GM21825 (cell line): ENCODE measurements at regions not wholly inside any gene's neighbourhood (a gene's known extent, or its start where the extent isn't known, plus 50 kb on each side); places are given as distances from the start of the nearest gene placed in this dataset.

ENCODE experiments used
- ATAC-seq: cut with Tn5 transposase; IDR thresholded peaks from one replicate; pipeline ENCODE4 v1.9.1; 2021; ENCODE audit warnings: mild to moderate bottlenecking, moderate library complexity; ENCODE audit not compliant: unreplicated experiment

DNA sequence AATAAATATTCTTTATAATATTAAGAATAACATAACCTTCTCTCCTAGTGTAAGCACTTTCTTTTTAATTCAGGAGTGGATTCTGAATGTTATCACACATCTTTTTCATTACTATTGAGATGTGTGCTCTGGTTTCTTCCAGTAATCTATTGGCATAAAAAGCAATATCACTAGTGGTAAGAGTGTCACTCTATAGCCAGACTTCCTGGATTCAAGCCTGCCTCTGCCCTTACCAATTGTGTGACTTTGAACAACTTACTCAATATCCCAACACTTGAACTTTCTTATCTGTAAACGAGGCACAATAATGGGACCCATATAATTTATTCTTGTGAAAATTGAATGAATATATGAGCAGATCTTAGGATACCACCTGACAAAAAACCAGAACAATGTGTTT lies 71.0 kb downstream of the SEM1 start:
- ATAC-seq = no peak

DNA sequence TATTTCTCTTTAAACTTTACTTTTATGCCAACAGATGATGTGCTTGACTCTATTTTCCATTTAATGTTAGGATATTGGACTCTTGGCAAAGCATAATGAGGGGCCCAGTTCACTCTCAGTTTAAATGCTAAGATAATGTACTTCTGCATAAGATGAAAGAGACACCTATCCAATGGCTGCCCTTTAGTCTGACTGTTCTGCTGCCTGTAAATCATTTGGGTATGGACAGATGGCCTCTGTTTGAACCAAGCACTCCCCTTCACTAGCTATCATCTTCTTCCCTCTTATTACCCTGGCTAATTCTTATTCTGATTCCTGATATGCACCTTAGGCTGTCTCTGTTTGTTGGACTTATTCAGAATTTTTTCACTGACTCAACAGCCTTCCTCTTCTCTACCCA lies 72.1 kb downstream of the SEM1 start:
- ATAC-seq = no peak

DNA sequence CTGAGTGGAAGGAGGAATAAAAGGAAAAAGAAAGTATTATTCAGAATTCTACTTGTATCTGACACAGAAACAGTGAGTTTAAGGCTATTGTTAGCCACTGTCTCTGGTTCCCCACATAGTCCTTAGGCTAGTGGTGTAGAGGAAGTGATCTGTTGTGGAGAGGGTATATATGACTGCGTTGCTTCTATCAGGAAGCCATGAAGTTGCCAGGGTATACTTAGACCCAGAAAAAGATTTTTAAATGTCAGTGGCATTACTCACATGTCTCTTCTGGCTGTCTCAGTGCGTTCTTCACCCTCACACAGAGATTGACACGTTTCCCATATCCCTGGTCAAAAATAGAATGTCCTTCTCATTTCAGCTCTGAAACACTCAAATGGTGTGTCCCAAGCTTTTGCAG lies 72.7 kb downstream of the SEM1 start:
- ATAC-seq = no peak

DNA sequence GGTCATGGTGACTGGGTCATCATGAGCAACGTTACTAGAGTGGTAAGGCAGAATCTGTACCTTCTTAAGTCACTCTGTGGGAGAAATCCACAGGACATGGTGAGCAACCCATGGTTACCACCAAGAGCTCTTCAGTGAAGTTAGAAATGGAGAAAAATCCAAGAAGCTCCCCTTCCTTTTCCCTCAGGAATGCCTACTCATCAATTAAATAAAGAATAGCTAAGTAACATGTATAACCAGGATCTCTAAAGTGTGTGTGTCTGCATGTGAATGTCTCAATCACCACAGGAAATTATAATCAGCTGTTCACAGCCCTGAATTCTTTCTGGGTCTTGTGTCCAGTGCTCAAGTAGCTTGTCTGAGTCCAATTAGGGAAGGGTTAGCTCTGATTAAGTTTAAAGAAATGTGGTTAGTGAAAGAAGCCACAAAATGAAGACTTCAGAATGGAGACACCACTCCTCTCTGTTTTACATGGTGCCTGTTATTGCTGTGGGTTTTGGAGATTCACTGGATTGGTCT lies 73.2 kb downstream of the SEM1 start:
- no peak for ATAC-seq

DNA sequence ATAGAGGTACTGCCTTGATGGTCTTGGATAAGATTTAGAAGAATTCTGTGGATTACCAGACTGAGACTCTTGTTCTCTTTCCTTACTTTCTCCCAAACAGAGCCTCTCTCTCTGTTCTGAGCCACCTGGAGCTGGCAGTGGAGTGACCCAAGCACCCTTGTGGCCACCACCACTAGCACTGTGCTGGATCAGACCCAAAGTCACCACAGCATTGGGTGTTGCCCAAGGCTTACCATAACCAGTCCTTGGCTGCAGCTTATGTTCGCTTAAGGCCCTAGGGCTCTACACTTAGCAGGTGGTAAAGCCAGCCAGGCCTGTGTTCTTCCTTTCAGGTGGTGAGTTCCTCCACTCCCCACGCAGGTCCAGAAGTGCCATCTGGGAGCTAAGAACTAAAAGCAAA lies 79.8 kb downstream of the SEM1 start:
- no peak for ATAC-seq

DNA sequence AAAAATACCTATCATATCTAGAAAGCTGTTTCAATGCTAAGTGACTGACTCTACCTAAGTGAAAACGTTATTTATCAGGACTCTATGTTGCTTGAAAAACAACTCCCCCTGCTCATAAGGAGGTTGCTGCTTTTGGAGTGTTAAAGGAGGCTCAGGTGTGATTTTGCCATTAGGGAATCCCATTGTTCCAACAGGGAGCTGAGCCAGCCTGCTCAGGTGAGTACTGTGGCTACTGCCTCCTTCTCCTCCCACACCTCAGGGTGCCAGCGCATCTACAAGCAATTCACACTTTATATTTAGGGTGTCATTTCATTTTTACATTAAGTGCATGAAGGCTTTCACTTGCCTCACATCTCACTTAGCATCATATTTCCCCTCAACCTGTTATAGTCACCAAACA lies 84.7 kb downstream of the SEM1 start:
- no peak for ATAC-seq

DNA sequence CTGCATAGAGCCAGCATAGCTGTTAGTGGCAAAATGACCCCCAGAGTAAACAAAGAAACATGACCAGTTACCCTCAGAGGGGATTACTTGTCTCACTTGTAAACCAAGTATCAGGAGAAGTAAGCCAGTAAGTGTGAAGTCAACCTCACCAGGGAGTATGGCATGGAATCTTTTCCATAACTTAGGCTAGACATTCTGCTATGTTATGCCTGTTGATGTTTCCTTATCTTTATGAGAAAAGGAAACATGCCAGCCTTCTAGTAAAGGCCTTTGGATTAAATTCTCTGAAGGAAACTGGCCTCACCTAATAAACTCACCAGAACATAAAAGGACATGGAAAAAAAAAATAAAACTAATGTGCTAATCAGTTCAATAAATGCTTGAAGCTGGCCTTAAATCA lies 87.7 kb downstream of the SEM1 start:
- ATAC-seq = no peak

DNA sequence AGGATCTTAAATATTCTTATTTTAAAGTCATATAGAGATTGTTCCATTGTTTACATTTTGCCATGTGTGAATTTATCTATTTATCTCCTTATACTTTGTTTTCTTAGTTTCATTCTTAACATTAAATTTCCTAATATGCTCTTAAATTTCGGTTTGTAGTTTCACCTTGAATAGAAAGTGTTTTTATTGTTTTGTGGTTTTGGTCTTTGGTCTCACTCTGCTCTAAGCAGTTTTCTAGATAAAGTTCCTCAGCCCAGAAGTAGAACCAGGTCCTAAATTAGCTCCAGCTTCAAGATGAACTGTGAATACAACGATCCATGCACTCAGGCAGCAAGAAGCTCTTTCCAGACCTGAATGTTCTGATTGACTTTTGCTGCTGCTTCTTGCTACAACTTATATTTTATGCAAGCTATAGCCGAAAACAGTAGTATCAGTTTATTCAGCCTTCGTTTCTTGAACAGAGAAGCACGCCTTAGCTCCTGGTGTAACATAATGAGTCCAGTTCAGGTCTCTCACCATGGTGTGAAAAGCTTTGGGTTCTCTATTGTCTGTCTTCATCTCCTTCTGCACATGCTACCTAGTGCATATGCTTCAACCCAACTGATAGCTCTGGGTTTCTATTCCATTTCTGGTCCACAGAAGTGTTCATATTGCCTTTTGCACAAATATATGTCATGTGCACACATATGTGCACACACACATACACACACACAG lies 95.3 kb downstream of the SEM1 start:
- ATAC-seq = no peak

DNA sequence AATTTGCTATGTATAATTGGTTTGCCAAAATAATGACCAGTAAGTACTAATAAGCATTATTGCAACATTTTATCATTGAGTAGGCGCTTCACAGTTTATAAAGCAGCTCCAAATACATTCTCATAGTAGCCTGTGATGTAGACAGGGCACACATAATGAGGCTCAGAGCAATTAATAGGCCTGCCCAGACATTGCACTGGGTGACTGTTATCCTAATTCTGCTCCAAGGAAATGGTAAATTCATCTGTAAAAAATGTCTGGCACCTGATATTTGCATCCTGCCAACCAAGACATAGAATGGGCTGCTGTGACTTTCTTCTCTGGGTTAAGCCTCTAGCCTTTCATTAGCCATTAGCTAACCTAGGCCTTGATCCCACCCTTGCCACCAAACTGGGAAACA lies 97.6 kb downstream of the SEM1 start:
- no peak for ATAC-seq

DNA sequence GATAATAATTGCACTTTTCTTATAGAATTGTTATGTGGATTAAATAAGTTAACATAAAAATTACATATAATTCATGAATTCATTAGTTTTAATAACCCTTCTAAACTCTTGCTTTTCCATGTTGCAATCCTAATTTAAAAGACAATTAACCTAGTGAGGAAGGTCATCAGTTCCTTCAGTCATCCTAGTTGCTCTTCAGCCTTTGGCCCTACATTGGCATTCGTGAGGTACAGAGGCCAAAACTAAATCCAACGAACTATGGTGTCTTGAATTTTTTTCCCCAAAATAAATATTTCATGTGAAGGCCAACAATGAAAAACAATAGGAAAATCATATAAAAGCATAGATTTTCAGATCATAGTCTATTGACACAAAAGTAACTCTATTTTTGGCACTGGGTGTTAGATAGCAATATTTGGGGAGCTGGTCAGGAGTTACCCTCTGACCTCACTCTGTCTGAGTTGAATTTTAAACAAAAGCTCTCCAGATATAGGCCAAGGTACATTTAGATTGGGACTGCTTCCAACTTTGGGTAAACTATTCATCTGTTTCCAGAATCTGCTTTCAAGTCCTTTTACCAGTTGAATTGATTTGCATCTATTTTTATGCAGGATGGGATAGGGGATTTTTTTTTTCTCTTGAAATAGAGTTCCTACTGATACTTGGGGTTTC lies 104.5 kb downstream of the SEM1 start:
- ATAC-seq = no peak

DNA sequence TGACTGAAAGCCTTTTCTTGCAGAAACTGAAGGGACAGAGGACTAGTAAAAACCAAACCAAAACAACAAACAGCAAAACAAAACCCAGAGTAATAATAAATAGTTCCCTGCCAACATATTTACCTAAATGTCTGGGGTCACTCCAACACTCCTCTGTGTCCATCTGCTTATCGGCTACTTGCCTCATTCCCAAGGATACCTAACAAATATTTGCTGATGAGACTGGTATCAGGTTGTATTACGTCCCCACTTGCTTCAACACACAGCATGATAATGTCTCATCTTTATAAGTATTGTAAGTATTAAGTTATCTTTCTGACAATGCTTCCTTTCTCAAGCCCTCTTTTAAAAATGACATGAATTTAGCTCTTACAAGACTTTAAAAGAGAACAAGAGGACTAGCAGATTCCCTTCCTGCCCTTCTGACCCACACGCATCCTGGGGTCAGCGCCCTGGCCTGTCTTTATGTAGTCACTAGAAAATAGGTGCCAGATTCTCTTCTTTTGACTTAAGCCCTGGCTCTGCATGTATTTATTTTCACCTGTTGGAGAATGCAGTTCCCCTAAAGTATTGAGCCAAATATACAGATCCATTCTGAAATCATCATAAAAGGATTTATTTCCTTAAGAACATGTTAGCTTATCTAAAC lies 110.2 kb downstream of the SEM1 start:
- no peak for ATAC-seq

DNA sequence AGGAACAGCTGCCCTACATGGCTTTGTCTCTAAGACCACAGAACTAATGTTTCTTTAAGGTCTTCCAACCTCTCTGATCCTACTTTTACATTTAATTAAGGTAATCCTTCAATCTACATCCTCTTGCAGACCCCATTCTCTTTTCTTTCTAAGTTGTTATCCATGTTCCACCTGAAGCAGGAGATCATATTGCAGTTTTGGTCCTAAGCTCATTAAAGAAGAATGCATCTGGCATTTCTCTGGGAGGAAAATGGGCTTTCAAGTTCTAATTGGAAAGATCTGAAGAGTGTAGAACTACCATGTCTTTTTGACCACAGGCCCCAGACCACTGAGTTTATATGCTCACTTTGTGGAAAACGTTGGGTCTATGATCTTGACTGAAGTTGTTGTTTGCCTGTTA lies 111.2 kb downstream of the SEM1 start:
- ATAC-seq = no peak

DNA sequence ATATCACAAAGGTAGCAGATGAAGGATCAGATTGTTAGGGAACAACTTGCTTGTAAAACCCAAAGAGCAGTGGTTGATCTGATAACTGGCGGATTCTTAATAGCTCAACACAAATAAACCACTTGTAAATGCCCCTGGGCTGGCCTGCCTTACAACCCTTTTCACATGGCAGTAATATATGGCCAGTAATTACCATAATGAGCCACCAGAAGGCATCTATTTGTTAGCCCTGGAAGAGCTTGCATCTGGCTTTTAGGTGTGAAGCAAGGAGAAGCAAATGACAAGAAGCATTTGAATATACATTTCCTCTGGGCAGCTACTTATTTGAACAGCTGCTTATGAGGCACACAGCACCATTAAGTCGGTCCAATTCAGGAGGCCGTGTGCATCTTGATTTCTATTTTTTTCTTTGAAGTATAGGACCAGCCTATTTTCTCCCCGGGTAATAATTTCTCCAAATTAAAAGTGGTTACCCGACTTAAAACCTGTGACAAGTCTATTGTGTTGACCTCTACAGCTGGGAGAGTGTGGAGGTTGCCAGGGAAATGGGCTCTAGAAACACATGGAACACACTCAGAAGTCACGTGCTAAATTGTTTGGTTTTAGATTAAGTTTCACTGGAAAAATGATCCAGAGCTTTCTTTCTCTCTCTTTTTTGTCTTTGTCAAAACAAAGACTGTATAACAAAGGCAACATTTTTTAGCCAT lies 113.4 kb downstream of the SEM1 start:
- ATAC-seq = no peak

DNA sequence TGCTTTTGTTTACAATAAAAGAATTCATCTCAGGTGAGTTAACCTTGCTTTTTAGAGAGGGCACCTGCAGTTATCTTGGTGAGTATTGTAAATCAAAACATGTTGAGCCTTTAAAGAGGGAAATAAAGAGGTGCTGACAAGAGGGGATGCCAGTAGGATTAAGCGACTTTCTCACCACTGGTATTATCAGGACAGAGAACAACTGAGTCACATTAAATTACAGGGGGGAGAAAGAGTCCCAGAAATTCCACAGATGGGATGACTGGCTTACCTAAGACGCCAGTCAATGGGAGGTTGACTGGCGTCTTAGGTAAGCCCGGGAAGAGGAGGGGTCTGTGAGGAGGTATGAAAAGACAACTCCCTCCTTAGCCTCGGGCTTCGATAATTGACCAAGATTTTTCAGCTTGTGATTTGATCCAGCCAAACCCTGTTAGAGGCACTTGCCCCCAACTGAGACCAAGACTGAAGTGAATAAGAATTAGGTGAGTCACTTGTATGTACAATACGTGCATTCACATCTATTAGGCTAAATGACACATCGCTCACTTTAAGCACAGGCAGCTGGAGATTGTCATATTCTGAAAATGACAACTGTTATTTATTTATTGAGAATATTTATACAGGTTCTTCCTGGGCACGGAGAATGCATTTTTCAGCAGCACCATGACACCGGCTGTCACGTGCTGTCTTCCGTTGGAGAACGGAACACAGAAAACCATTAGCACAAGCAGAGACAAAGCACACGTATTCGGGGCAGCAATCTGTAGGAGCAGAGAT lies 117.6 kb downstream of the SEM1 start:
- no peak for ATAC-seq

DNA sequence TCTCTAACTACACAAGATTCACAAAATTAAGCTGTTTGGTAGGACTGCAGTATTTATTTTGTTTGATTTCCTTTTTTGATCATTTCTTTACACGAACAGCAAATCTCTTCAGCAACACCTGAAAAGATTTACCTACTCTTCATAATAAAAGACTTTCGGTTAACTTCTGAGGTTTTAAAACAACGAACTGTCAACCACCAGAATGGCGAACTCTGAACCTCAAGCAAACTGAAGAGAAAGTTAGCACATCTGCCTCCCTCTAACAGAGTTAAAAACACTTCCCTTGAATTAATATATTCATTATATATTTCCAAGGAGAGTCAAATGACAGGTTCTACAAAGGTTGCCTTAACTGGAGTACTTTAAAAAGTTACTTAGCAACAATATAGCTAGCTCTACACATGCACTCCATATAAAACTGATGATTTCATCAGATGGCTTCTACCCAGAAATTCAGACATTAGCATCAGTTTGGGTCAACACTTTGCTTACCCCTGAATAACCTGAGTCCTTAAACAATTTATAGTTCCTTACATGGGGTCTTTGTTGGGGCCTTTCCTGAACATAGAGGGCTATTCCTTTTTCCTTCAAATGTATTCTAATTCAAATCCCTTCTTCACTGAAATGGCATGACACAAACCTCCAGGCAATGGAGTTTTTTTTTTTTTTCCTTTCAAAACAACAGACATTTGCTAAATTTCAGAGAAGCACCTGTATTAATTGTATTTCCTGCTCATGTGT lies 118.3 kb downstream of the SEM1 start:
- no peak for ATAC-seq

DNA sequence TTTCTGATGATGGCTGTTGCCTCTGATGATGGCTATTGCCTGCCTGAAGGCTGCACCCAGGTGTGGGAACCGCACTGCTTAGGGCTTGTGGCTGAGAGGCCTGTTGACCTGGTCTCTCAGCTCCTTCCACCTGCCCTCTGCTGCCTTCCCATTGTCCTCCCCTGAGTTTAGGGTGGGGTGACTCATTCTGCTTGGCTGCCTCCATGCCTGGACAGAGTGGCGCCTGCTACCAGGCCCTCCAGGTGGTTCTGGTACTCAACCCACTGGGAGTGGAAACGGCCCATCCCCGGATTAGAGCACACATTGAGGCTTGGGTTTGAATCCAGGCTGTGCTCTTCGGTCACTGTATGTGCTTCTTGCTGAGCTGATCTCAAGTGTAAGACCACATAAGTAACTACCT lies 120.6 kb downstream of the SEM1 start:
- no peak for ATAC-seq

DNA sequence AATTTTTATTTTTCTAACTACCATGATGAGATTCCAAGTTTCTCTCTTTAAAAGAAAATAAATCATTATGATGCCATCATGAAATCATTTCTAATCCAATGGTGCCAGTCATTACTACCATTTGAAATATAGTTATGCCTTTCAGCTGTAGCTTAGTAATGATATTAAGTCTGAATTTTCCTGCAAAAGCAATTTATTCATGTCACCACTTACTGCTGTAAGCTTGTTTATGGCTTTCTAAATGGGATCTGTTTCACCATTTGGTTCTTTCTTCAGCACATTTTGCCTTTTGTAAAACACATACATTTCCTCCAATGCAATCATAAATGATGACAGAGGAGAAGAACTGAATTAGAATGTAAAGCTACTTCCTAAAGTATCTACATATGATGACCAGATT lies 130.5 kb downstream of the SEM1 start:
- ATAC-seq = no peak

DNA sequence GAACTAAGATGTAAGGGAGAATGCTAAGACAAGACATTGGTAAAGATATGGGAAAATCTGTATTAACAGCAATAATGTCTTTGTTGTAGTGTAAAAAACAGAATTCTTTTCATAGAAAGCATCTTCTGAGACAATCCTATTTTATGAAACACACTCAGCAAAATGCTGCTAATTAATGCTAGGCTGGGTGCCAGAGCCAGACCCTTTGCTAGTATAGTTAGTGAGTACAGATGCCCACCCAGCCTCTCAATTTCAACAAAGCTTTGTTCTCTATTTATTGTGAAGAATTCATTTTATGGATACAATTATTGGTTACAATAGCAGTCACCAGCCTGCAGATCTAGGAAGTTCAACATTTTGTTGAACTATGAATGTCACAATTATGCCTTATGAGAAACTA lies 131.0 kb downstream of the SEM1 start:
- no peak for ATAC-seq

DNA sequence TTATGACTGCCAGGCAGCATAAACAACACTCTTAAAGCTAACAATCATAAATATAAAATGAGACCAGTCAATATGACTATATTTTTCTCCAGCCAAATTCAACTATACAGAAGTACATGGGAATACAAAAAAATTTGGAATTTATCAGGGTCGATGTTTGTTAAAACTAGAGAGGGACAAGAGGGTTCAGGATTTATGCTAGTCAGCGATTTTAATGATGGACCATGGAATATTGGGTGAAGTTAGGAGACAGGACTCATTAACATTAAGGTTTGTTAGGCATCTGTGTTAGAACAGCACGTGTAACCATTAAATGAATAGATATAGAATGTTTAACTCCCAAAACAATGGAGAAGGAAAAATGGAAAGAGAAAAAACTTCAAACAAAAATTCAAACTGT lies 146.2 kb downstream of the SEM1 start:
- no peak for ATAC-seq

DNA sequence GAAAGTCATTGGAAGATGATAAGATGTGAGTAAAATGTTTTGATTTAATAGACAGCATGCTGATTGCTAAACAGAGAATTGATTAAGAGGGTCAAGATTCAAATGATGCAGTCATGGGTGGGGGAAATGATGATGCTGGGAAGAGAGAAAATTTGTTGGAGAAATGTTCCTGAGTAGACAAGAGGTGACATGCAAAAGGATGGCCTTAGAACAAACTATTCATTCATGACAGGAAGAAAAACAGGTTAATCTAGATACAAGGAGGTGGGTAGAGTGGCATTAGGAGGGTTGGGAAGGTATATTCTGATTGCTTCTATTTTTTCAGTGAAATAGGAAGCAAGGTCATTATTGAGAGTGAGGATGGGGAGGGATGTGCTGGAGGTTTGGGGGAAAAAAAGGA lies 146.7 kb downstream of the SEM1 start:
- no peak for ATAC-seq
